ENCODE measurements at regions not wholly inside any gene's neighbourhood (a gene's known extent, or its start where the extent isn't known, plus 50 kb on each side); places are given as distances from the start of the nearest gene placed in this dataset.

GRCh38 chr9:11158676-11159075, 545.9 kb upstream of the PTPRD start:
- H3K4me1 ChIP-seq = no peaks in the 10 kb centered on the region
- H3K9me3 ChIP-seq = peaks cover 0 to 7% (median 0%) of the 10 kb centered on the region in 3 donors
- ATAC-seq = no peak
- no peaks in the 10 kb centered on the region for H3K36me3 ChIP-seq
- H3K27ac ChIP-seq = no peak overlapping the region
- no peaks in the 10 kb centered on the region for H3K27me3 ChIP-seq
- no peak overlapping the region for H3K4me3 ChIP-seq
- TF ChIP-seq POLR2AphosphoS5 (IDR thresholded peaks at IDR 0.05) (no peak), EP300 (IDR thresholded peaks at IDR 0.05) (no peak), CTCF (IDR thresholded peaks at IDR 0.05) (no peak), POLR2A (IDR thresholded peaks at IDR 0.05) (no peak)

GRCh38 chr9:11159318-11159862, 546.6 kb upstream of the PTPRD start:
- Histone ChIP-seq H3K27ac (no peak overlapping the region), H3K27me3 (no peaks in the 10 kb centered on the region), H3K9me3 (peaks cover 0 to 7% (median 0%) of the 10 kb centered on the region in 3 donors), H3K4me1 (no peaks in the 10 kb centered on the region), H3K36me3 (no peaks in the 10 kb centered on the region), H3K4me3 (no peak overlapping the region)
- no peak for TF ChIP-seq POLR2AphosphoS5 (IDR thresholded peaks at IDR 0.05)
- 43 to 80% methylated on average over 1 of the region's 1 CpG for WGBS, 2 donors (ENCODE audit: low coverage in 1 of 2)
- ATAC-seq = no peak

- TF ChIP-seq EP300 (IDR thresholded peaks at IDR 0.05) (no peak), POLR2AphosphoS5 (IDR thresholded peaks at IDR 0.05) (no peak), CTCF (IDR thresholded peaks at IDR 0.05) (no peak), POLR2A (IDR thresholded peaks at IDR 0.05) (no peak)
Measured at GRCh38 chr9:11163843-11164242, 551.0 kb upstream of the PTPRD start.

GRCh38 chr9:11182001-11182400, 569.2 kb upstream of the PTPRD start:
- TF ChIP-seq CTCF (IDR thresholded peaks at IDR 0.05) = no peak
- H3K9me3 ChIP-seq = peaks cover 0 to 5% (median 0%) of the 10 kb centered on the region in 3 donors
- 89 to 90% methylated on average over 2 of the region's 2 CpGs for WGBS, 2 donors (ENCODE audit: low coverage in 1 of 2)

More at GRCh38 chr9:11163843-11164242, 551.0 kb upstream of the PTPRD start:
- Histone ChIP-seq H3K27ac (no peak overlapping the region), H3K4me1 (no peaks in the 10 kb centered on the region), H3K4me3 (no peak overlapping the region), H3K36me3 (no peaks in the 10 kb centered on the region), H3K9me3 (peaks cover 0 to 7% (median 0%) of the 10 kb centered on the region in 3 donors), H3K27me3 (no peaks in the 10 kb centered on the region)
- 85 to 96% methylated on average over 2 of the region's 2 CpGs for WGBS, 2 donors (ENCODE audit: low coverage in 1 of 2)
- no peak for ATAC-seq

GRCh38 chr9:11190719-11191118, 577.9 kb upstream of the PTPRD start:
- Histone ChIP-seq H3K9me3 (peaks cover 0 to 18% (median 0%) of the 10 kb centered on the region in 3 donors), H3K27ac (no peak overlapping the region), H3K4me3 (no peak overlapping the region), H3K36me3 (no peaks in the 10 kb centered on the region), H3K4me1 (no peaks in the 10 kb centered on the region), H3K27me3 (no peaks in the 10 kb centered on the region)
- ATAC-seq = no peak
- 44 to 92% methylated on average over 1 of the region's 1 CpG for WGBS, 2 donors (ENCODE audit: low coverage in 1 of 2)
- TF ChIP-seq EP300 (IDR thresholded peaks at IDR 0.05) (no peak), CTCF (IDR thresholded peaks at IDR 0.05) (no peak), POLR2AphosphoS5 (IDR thresholded peaks at IDR 0.05) (no peak), POLR2A (IDR thresholded peaks at IDR 0.05) (no peak)

More at GRCh38 chr9:11182001-11182400, 569.2 kb upstream of the PTPRD start:
- no peak for ATAC-seq
- H3K36me3 ChIP-seq = no peaks in the 10 kb centered on the region
- H3K27me3 ChIP-seq = no peaks in the 10 kb centered on the region
- H3K27ac ChIP-seq = no peak overlapping the region
- H3K4me1 ChIP-seq = no peaks in the 10 kb centered on the region
- H3K4me3 ChIP-seq = no peak overlapping the region

All from gastroesophageal sphincter (tissue), 4 donors.